HCEC 1CT (cell line): ENCODE measurements at regions not wholly inside any gene's neighbourhood (a gene's known extent, or its start where the extent isn't known, plus 50 kb on each side); places are given as distances from the start of the nearest gene placed in this dataset.

Experiments used
- DNase-seq: peaks from one replicate; pipeline ENCODE4 v3.0.0-alpha.2; 2017

GRCh38 chr9:134487066-134487710, 154.4 kb upstream of the COL5A1 start:
- no peak for DNase-seq

GRCh38 chr9:134488331-134489280, 153.0 kb upstream of the COL5A1 start:
- no peak for DNase-seq

GRCh38 chr9:134489621-134490408, 151.8 kb upstream of the COL5A1 start:
- DNase-seq: no peak

- DNase-seq: no peak
These were observed 151.2 kb upstream of the COL5A1 start for GRCh38 chr9:134490446-134490845.

- no peak for DNase-seq
These were observed 150.3 kb upstream of the COL5A1 start for GRCh38 chr9:134491196-134491835.

- DNase-seq: no peak
These were observed 149.7 kb upstream of the COL5A1 start for GRCh38 chr9:134491856-134492255.

GRCh38 chr9:134492281-134492691, 149.3 kb upstream of the COL5A1 start:
- peak; percentile 61 for DNase-seq

- no peak for DNase-seq
These were observed 148.7 kb upstream of the COL5A1 start for GRCh38 chr9:134492721-134493460.

GRCh38 chr9:134493461-134494272, 147.9 kb upstream of the COL5A1 start:
- no peak for DNase-seq

- no peak for DNase-seq
These were observed 147.3 kb upstream of the COL5A1 start for GRCh38 chr9:134494273-134494815.

GRCh38 chr9:134494905-134495304, 146.7 kb upstream of the COL5A1 start:
- no peak for DNase-seq

- DNase-seq: no peak
These were observed 145.7 kb upstream of the COL5A1 start for GRCh38 chr9:134495881-134496412.

- peak; percentile 14 for DNase-seq
These were observed 145.0 kb upstream of the COL5A1 start for GRCh38 chr9:134496413-134497282.

- no peak for DNase-seq
These were observed 144.2 kb upstream of the COL5A1 start for GRCh38 chr9:134497283-134497860.

GRCh38 chr9:134498814-134499166, 142.8 kb upstream of the COL5A1 start:
- DNase-seq: no peak

GRCh38 chr9:134500931-134501760, 140.5 kb upstream of the COL5A1 start:
- DNase-seq: no peak

GRCh38 chr9:134501761-134502265, 139.8 kb upstream of the COL5A1 start:
- no peak for DNase-seq

GRCh38 chr9:134502266-134502791, 139.3 kb upstream of the COL5A1 start:
- DNase-seq: no peak
